ENCODE measurements at regions not wholly inside any gene's neighbourhood (a gene's known extent, or its start where the extent isn't known, plus 50 kb on each side); places are given as distances from the start of the nearest gene placed in this dataset.

DNA sequence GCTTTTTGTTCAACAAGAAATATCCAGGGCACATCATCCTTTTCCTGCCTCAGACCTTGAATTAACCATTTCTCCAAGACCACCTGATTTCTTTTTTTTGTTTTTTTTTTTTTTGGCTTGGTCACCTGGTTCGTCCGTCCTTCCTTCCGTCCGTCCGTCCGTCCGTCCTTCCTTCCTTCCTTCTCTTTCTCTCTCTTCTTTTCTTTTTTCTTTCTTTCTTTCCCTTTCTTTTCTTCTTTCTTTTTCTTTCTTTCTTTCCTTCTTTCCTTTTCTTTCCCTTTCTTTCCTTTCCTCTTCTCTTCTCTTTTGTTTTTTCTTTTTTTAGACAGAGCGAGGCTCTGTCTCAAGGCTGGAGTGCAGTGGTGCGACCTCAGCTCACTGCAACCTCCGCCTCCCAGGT lies 80.7 kb downstream of the TET3 start:
- TF ChIP-seq CTCF (IDR thresholded peaks at IDR 0.05), result no peak
- TF ChIP-seq POLR2A (IDR thresholded peaks at IDR 0.05), result no peak

All from esophagus squamous epithelium (tissue), 4 donors.